Neural cell (in vitro differentiated cells): ENCODE measurements at regions not wholly inside any gene's neighbourhood (a gene's known extent, or its start where the extent isn't known, plus 50 kb on each side); places are given as distances from the start of the nearest gene placed in this dataset.

Source experiments
- CTCF ChIP-seq: fragments of 450-650 bp; IDR thresholded peaks from 2 replicates; pipeline ENCODE4 v1.5.1; 2014; ENCODE audit warnings: antibody characterized with exemption, mild to moderate bottlenecking, moderate library complexity; ENCODE audit not compliant: poor library complexity, severe bottlenecking
- EZH2 ChIP-seq: fragments of 200-600, 300-800 bp; shearing (Covaris generic), sonication (generic); IDR thresholded peaks from 2 replicates; pipeline ENCODE4 v1.6.1; 2014; ENCODE audit warnings: antibody characterized with exemption, low read length, borderline replicate concordance, mild to moderate bottlenecking; ENCODE audit not compliant: insufficient read depth, poor library complexity, severe bottlenecking
- MXI1 ChIP-seq: fragments of 450-650 bp; conservative IDR thresholded peaks from 2 replicates; pipeline ENCODE4 v1.6.1; 2014; ENCODE audit warnings: antibody characterized with exemption, mild to moderate bottlenecking; ENCODE audit not compliant: poor library complexity, severe bottlenecking
- POLR2AphosphoS5 ChIP-seq: IDR thresholded peaks from 2 replicates; pipeline ENCODE4 v1.6.1; 2012
- RAD21 ChIP-seq: fragments of 450-650 bp; conservative IDR thresholded peaks from 2 replicates; pipeline ENCODE4 v1.6.1; 2014; ENCODE audit warnings: antibody characterized with exemption, mild to moderate bottlenecking, moderate library complexity
- TAF1 ChIP-seq: IDR thresholded peaks from 2 replicates; pipeline ENCODE4 v1.6.1; 2012; ENCODE audit warnings: low read depth

- TF ChIP-seq CTCF = no peak
- no peak for TF ChIP-seq TAF1
- no peak for TF ChIP-seq EZH2
- TF ChIP-seq POLR2AphosphoS5 = peak; percentile 27
- peak; percentile 55 for TF ChIP-seq RAD21
- TF ChIP-seq MXI1 = peak; percentile 27
Measured at GRCh38 chrX:1860936-1861594, 246.2 kb downstream of the ASMT start.
